ENCODE measurements at regions not wholly inside any gene's neighbourhood (a gene's known extent, or its start where the extent isn't known, plus 50 kb on each side); places are given as distances from the start of the nearest gene placed in this dataset.

GRCh38 chr5:4627131-4627530 lies 513.0 kb upstream of the ADAMTS16 start:
- TF ChIP-seq CTCF (IDR thresholded peaks at IDR 0.05; ENCODE audit: extremely low read depth, missing control alignments) = no peak
- DNase-seq (ENCODE audit: low spot score) = no peak

GRCh38 chr5:4627929-4628328 lies 512.2 kb upstream of the ADAMTS16 start:
- TF ChIP-seq CTCF (IDR thresholded peaks at IDR 0.05; ENCODE audit: extremely low read depth, missing control alignments) = no peak
- no peak for DNase-seq (ENCODE audit: low spot score)

- no peak for DNase-seq (ENCODE audit: low spot score)
- TF ChIP-seq CTCF (IDR thresholded peaks at IDR 0.05; ENCODE audit: extremely low read depth, missing control alignments) = no peak
Observed at GRCh38 chr5:4628645-4629385, 511.3 kb upstream of the ADAMTS16 start.

- no peak for TF ChIP-seq CTCF (IDR thresholded peaks at IDR 0.05; ENCODE audit: extremely low read depth, missing control alignments)
- DNase-seq (ENCODE audit: low spot score) = no peak
Observed at GRCh38 chr5:4630031-4630430, 510.1 kb upstream of the ADAMTS16 start.

- DNase-seq (ENCODE audit: low spot score) = no peak
- no peak for TF ChIP-seq CTCF (IDR thresholded peaks at IDR 0.05; ENCODE audit: extremely low read depth, missing control alignments)
Observed at GRCh38 chr5:4634342-4634741, 505.8 kb upstream of the ADAMTS16 start.

GRCh38 chr5:4636378-4636777 lies 503.8 kb upstream of the ADAMTS16 start:
- no peak for TF ChIP-seq CTCF (IDR thresholded peaks at IDR 0.05; ENCODE audit: extremely low read depth, missing control alignments)
- no peak for DNase-seq (ENCODE audit: low spot score)

- DNase-seq (ENCODE audit: low spot score) = no peak
- TF ChIP-seq CTCF (IDR thresholded peaks at IDR 0.05; ENCODE audit: extremely low read depth, missing control alignments) = no peak
Observed at GRCh38 chr5:4639946-4640345, 500.2 kb upstream of the ADAMTS16 start.

Data from GM20000 (cell line).